ENCODE measurements at regions not wholly inside any gene's neighbourhood (a gene's known extent, or its start where the extent isn't known, plus 50 kb on each side); places are given as distances from the start of the nearest gene placed in this dataset.

- DNase-seq = no peak
These were observed 65.1 kb upstream of the DUSP22 start for GRCh38 chr6:227074-227782.

GRCh38 chr6:227812-228338, 64.4 kb upstream of the DUSP22 start:
- no peak for DNase-seq

DNA sequence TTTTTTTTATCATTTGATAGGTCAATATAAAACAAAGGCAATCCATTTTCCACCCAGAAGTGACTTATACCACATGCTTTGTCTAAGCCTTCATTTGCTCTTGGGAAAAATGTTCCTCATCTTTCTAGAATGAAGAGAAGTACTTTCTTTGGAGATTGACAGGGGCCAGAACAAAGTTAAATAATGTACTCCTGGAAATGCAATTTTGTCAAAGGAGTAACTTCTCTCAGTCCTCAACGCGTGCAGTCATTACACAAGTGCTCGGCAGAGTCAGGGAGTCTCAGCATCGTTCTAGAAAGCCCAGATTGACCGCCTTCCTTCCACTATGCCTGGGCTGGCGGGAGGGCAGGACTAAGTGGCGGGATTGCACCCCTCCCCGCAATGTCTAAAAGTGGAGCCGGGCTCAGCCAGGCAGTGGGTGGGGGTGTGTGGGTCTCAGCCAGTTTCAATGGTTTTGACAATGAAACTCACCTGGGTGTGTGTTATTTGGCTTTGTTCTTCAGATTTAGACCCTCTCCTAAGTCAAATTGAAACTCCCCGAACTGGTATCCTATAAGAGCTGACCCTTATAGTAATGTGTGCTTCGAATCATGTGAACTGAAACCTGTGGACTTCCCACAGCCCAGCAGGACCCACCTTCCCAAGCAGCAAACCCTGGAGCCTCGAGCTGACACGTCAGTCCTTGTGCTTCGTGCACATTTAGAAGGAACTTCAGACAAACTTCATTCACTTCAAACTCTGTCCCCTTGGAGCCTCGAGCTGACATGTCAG, 63.2 kb upstream of the DUSP22 start:
- no peak for DNase-seq

DNA sequence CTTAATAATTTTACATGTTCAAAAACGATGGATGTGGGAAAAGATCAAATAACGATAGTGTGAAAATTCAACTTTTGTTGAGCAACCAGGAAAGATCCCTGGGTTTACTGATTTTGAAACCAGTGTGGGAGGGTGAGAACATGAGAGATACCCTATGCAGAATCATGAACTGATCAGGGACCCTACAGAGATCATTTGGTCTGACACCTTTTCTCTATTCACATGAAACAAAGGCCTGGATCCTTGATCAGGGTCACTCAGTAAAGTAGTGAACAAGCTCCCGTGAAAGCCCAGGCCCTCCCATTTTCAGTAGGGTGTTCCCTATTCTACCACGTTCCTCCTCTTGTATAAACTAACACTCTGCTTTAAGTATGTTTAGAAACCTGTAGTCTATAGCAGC, 60.5 kb upstream of the DUSP22 start:
- DNase-seq = no peak

DNA sequence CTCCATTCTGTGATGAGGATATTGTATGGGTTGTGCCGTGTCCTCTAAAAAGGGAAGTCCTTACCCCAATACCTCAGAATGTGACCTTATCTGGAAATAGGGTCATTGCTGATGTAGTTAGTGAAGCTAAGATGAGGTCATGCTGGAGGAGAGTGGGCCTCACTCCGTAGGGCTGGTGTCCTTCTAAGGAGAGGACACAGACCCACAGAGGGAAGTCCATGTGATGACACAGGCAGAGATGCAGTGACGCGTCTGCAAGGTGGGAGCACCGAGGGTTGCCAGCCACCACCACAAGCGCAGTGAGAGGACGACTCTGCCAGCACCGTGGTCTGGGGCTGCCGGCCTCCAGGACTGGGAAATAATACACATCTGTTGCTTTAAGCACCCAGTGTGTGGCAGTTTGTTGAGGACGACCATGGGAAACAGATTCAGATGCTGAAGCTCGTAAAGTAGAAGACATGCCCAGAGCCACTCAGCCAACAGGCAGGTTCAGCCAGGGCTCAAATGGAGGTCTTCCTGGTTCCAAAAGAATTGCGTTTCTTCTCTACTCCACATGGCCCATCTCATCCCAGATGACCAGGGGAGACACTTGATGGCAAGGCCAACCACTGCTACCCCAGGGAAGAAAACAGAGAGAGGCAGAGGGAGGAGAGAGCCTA, 59.2 kb upstream of the DUSP22 start:
- DNase-seq = no peak

GRCh38 chr6:234706-235372, 57.4 kb upstream of the DUSP22 start:
- DNase-seq = no peak

GRCh38 chr6:235763-236360, 56.4 kb upstream of the DUSP22 start:
- peak; percentile 46 for DNase-seq

GRCh38 chr6:236519-236918, 55.8 kb upstream of the DUSP22 start:
- no peak for DNase-seq

GRCh38 chr6:240151-240550, 52.1 kb upstream of the DUSP22 start:
- DNase-seq = no peak

DNA sequence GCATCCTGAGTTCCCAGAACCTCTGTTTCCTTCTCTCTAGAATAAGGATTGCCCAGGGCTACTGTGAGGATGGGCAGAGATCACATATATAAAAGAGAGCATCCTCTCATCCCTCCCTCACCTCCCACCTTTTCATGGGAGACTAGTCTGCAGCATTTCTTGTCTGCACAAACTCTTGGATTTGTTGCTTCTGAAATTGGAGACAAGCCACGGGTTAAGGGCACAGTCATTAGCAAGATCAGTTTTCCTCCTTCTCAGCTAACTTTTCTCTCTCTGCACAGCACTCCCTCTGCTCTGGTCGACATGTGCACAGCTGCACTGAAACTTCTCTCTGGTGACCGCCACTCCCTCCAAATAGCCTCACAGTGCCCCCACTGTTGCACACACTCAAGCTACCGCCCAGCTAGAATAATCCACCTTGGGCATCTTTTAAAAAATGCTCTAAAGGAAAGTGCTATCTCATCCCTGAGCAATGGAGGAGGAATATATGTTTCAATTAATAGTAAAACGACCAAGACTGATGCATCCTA, 50.9 kb upstream of the DUSP22 start:
- no peak for DNase-seq
